DMS114 treated with DMSO at 0.1 percent for 48 hours (cell line): ENCODE measurements at regions not wholly inside any gene's neighbourhood (a gene's known extent, or its start where the extent isn't known, plus 50 kb on each side); places are given as distances from the start of the nearest gene placed in this dataset.

Source experiments
- DNase-seq: peaks from one replicate; lab custom pipeline; 2025; ENCODE audit not compliant: unreplicated experiment; lab: John Stamatoyannopoulos, UW

DNA sequence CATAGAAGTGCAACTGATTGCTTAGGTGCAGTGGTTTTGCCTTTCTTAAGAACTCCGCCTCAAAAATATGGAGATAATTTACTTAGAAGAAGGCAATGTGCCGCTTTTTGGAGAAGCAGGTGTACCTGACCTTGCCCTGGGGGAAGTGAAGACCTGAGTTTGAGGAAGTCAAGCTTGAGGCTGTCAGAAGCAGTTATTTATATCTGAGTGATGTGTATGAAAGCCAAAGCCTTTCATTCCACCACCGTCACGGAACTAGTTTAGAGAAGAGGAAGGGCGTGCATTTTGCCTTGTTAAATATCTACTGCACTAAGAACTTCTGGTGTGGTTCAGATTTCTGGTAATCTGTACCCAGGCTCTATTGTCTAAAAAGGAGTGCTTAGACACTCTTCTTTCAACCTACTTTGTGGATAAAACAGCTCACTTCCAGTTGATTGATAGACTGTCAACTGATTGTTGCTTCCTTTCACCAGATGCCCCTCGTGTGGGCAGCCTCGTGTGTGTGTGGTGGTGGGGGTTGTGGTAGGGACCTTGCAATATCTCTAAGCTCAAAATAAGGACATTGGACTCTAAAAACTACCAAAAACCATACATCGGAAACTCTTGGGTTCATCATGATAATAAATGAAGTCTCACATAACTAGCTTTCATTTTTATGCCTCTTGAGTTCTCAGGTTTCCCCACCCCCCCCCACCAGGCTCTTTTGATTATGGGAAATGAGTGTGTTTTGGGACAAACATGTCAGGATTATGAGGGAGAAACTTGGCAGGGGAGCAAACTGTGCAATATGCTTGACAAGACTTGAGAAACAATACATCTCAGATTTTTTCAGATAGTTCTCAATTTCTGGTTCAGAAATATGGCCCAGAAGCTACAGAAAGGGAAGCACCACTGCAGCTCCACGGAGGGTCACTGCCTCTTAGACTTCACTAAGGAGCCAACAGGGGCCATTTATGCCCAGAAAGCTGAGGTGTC is 78.6 kb downstream of the ARF6 start:
- DNase-seq: no peak

DNA sequence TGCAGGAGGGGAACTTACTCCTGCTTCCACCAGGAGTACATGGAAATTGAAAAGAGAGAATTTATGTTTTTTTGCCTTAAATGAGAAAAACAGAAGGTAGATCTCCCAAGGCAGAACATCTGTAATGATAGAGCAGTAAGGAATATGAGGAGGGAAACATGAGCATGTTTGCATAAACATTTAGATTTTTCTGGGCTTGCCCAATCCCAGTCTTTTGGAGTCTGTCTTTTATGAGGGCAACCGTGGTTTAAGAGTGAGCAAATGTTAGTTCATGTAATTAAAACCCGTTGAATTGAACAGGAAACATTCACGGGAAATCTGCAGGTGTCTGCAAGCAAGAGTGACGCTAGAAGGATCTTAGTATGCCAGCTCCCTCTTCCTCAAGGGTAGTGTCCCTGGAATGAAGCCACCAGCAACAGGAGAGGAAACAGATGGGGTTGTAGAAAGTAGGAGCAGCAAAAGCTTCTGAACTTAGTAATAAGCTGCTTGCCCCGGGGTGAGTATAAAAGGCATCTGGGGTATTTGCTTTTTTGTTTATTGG is 79.3 kb downstream of the ARF6 start:
- DNase-seq: no peak

DNA sequence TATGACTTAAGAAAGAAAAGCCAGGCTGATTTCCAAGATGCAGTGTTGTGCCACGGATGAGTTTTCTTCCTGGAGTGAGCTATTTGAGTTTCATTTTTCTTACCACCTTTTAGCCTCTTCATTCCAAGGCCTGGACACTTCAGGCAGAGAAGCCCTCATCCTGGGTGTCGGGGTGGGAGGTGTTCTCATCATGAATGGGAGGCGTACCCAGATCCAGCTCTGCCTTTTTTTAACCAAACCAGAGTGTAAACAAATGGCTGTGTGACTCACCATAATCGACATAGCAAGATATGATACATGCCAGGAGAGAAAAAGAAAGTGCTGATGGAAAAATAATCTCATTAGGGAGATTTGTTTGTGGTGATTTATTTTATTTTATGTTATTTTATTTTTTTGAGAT is 79.9 kb downstream of the ARF6 start:
- no peak for DNase-seq

DNA sequence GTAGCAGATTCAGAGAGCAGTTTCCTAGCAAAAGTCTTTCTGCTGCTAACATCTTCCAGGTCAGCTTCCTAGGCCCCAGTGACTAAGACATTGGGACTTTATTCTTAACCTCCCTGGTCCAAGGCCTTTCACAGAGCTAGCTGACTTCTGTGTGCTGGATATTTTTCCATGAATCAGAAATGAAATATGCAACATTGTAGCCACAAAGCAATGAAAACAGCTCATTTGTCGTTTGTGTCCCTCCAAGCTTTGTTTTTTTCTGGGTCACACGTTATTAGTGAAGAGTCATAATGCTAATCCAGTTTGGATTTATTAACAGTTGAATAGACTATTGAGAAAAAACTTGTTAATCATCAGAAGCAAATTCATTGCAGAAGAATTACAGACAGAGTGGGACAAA is 82.4 kb downstream of the ARF6 start:
- no peak for DNase-seq

DNA sequence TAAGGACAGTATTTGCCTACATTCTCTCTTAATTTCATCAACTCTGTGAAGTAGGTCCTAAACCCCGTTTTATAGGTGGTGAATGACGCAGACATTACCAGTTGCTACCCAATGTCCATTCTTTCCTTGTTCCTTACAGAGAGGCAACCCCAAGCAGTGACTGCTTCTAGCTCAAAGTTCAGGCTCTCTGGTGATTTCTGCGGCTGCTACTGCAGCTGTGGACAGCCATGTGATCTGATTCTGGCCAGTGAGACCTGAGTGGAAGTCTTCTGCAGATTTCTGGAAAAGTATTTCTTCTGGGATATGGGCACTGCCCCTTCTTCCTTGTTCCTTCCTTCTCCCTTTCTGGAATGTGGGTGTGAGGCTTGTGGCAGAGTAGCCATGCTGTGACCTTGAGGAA is 82.9 kb downstream of the ARF6 start:
- DNase-seq: no peak

DNA sequence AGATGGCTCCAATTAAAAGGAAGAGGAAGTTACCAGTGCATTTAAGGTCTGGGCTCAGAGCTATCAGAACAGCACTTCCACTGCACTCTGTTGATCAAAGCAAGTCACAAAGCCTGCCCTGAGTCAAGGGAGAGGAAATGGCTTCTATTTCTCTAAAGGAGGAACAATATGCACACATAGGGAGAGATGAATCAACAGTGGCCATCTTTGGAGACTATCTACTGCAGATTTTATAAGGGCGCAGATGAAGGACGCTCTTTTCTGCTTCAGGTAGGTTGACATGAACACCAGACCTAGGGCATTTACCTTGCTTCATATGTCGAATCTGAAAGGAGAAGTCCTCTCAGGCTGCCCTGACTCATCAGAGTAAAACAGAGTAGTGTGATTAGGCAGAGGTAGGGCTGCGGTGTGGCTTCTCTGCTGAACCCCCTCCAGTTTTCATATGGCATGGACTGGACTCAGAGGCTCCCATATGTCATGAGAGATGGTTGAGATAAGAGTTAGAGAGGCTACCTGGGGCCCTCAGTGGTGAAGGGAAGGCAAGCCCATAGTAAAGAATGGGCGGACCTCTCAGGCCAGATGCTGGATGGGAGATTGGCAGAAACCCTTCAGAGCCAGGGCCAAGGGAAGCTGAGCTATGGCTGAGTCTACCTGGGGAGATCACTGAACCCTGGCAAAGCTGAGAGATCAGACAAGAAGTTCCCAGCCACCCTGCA is 84.4 kb downstream of the ARF6 start:
- no peak for DNase-seq

DNA sequence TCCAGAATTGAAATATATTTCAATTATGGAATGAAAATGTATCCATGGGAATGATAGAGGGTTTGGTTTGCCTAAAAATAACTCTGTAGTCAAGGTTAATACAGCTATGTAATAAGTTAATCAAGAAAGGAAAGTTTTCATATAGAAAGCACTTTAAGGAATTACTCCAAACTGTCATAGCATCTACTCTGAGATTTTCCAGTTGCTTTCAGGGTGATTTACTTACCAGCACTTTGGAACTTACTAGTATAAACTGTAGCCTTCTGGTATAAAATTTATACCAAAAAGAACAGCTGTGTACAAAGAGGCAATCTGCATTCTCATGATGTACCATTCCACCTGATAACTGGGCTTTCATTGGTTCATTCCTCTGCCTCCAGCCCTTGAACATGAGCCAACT is 87.1 kb downstream of the ARF6 start:
- DNase-seq: no peak

DNA sequence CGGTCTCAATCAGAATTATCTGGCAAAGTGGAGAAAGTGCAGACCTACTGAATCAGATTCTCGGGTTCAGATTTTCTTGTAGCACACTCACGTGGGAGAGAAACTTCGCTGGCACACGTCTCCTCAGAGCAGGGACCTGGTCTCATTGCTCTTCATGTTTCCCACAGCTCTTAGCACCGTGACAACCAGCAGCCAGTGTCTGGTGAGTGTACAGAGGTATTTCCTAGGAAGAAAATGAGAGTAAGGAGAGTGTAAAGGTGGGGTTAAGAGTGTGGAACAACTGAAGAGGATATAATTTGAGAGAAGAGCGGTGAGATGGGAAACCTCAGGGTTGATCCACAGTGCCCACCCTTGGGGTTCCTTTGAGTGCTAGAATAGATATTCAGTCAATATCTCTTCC is 89.2 kb downstream of the ARF6 start:
- no peak for DNase-seq

DNA sequence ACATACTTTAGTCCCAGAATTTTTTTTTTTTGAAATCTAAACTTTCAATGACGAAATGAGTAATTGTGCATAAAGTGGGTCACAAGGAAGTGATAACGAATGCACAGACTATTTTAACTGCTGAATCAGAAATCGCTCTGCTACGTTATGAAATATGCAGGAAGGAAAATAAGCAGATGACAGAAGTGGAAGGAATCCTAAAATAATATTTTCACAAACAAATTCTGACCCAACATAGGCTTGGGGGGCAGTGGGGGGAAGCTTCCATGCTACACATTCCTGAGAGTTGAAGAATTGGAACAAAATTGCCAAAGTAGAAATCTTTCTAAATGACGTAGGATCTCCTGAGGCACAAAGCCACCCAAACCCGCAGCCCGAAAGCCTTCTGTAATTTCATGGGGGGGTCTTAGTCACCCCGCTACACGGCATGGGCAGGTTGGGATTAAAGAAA is 89.6 kb downstream of the ARF6 start:
- no peak for DNase-seq

DNA sequence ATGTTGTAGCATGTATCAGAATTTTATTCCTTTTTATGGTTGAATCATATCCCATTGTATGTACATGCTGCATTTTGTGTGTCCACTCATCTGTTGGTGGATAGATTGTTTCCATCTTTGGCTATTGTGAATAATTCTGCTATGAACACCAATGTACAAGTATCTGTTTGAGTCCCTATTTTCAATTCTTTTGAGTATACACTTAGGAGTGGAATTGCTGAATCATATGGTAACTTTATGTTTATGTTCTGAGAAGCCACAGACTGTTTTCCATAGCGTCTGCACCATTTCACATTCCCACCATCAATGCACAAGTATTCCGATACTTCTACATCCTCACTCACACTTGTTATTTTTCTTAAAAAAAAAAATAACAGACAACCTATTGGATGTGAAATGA is 91.5 kb downstream of the ARF6 start:
- no peak for DNase-seq

DNA sequence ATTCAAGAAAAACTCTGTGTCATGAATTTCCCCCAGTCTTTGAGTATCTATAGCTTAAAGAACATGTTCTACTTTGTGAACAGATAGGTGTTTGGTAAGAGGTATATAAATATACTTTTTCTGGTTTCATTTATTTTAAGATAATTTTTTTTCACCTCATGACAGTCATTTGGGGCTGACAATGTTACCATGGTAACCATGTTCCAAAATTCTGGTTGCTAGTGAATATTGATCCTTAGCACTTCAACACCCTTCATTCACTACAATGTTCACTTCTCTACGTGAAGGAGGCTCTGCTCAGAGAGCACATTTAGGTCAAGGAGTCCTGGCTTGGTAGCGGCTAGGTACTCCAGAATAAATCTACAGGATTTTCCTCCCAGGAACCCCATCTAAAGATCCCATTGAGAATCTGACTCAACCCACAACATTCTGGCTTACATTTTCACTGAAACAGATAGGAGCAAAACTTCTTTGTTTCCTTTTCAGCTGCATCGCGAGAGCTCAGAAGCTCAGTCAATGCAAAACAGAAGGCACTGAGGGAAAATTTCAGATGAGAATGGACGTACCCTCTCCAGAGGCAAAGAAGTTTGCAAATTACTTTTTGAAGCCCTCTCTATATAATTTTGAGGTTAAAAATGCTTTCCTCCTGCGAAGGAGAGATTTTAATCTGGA is 93.6 kb downstream of the ARF6 start:
- no peak for DNase-seq

DNA sequence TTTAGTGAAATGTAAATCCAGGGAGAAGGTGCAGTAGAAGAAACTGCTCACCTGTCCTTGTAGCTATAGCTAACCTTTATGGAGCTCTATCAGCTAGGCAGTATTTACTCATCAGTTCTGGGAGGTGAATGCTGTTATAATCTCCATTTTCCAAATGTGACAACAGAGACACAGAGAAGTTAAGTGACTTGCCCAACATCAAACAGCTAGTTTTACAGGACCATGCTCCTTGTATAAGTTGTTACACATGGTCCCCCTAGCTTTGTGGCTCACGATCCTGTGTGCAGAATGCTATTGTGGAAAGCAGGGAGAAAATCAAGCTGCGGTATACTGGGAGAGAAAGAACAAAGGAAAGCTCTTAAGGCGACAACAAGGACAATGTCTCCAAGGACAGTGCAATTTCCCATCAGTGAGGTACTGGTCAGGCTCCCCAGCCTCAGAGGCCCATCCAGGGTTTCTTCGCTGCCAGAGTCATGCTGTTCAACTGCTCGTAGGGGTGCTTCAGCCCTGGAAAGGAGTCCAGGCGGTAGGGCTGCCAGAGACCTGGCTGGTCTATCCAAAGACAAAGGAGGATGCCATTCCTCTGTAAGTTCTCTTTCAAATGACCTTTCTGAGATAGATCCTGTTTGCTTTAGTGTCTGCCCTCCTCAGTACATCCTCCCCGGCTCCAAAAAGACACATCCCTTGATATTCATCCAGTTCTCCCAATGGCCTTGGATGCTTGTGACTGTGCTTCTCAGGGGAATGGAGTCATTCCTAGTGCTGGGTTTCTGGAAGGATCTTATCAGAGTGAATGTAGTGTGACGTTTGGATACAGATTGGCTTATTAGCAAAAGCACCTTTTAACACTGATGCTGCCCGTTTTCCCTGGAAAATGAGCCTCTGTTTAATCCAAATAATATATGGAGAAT is 95.5 kb downstream of the ARF6 start:
- no peak for DNase-seq

DNA sequence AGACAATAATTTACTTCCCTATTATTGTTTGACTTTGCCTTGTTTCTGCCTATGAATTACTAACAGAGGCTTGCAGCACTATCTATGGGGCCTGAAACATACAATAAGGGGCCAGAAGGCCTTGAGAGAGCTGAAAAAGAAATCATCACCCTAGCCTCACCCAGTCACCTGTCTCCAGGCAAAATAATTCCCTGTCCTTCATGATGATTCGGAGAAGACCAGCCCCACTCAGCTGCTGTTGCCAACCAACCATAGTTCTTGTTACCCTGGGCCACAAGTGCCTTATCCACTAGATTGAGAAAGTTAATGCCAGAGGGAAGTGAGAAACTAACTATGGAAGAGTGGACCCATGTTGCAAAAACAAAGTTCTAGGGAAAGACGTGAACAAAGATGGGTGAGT is 97.1 kb downstream of the ARF6 start:
- DNase-seq: no peak

DNA sequence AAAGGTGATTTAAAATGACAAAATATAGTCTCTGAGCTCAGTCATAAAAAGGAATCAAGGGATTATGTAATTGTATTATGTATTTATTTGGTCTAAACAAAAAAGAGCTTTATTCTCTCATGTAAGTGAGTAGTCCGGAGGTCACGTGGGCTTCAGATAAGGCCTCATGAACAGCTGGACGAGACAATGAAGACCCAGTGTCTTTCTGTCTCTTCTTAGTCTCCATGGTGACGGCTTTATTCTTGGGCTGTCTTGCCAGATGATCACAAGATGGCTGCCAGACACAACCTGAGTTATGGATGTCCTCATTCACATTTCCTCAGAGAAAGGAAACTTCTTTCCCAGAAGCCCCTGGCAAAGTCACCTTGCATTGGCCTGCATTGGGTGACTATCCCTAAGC is 98.6 kb downstream of the ARF6 start:
- DNase-seq: no peak

DNA sequence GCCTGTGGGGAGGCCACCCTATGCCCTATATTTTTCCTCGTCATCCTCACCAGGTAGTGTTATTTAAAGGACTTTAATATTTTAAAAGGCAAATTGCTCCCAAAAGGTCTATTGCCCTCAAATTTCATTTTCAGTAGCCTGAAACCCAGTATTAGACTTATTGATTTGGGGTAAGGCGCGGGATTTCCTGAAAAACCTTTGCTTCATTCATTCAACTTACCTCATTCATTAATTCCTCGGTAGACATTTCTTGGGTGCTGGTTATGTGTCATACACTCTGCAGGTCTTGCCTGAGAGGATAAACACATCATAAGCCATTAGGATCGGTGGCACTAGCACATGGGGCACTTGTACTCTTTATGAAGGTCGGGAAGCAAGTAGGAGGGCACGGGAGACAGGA is 99.2 kb downstream of the ARF6 start:
- DNase-seq: no peak

DNA sequence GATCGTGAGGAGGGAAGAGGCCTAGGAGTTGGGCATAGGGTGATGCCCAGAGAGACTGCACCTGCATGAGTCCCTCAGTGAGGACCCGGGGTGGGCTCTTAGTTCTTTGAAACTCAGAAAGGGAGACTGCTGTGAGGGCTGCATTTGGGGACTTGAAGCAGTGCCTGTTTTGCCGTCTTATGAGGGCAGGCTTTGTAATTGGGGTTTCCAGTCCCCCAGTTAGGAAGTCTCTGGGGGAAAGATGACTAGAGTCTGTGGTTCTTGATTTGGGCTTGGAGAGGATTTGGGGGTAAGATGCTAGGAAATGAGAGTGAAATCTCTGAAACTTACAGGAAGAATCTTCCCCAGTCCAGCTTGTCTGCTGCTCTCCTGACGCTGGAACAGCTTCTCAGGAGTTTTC is 99.6 kb downstream of the ARF6 start:
- DNase-seq: no peak

DNA sequence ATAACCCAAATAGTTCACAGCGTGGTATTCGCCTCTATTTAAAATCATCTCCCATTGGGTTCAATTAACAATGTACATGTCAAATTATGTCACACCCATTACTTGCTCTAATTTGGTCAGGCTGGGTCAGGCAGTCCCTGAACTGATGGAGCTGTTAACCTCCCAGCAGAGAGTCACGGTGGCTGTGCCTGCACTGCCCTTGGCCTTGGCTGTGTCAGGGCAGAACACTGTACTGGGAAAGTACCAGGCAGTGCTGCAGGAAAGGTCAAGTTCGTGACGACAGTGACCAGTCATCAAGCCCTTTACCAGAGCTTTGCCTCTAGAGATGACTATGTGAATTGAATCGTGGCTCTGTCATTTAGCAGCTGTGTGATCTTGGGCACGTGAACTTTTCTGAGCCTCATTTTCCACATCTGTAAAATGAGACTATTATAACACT is 100.0 kb downstream of the ARF6 start:
- no peak for DNase-seq

DNA sequence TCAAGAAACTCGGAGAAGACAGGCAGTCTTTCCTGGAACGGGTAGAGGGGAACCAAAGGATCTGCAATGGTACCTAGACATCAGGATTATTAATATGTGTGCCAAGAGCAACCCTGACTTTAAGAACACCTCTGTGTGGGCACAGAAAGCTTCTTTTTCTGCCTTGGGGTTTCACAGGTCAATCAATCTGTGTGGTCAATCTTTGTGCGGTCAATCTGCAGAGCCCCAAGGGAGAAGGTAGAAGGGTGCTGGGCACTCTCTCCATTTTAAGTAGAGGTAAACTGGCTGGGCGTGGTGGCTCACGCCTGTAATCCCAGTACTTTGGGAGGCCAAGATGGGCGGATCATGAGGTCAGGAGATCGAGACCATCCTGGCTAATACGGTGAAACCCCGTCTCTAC is 100.7 kb downstream of the ARF6 start:
- DNase-seq: no peak

DNA sequence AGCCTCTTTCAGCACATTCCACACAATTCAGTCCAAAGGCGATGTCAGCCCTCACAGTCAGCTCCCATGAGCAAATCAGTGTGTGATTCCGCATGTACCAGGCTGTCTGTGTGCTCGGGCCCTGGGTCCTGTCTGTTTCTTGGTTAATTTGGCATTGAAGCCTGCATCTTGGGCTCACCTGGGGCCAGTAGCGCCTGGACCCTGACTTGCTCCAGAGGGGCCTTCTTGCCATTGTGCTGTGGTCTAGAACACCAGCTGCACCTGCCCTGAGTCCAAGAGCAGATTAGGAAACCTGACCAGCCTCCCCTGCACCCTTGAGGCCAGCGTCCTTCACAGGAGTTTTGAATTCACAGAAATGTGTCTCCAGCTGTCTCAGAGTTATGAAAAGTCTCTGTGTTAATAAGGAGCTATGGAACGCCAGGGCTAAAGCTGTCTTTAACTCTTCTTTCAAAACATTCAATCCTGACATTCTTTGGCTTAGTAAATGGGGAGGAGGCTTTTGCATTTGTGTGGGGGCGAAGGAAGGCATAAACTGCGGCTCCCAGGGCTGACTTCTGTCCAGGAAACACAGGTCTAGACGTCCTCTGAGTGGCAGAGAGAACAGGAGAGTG is 102.2 kb downstream of the ARF6 start:
- no peak for DNase-seq

DNA sequence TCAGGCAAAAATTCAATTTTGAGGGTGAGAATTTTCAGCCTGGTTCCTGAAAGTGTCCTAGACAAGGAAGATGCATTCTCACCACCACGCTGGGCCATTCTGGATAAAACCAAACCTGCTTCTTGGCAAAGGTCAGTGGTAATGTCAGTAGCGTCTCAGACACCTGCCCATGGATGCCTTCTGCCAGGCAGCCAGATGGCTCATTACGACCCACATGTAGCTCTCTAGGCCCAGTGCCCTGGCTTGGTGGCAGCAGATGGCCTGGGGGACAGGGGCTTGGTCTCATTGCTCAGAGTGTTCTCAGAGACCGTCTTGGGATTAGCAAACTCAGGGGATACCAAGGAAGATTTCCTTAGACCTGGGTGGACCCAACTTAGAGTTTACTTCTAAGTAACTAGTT is 105.1 kb downstream of the ARF6 start:
- no peak for DNase-seq
